ENCODE measurements at regions not wholly inside any gene's neighbourhood (a gene's known extent, or its start where the extent isn't known, plus 50 kb on each side); places are given as distances from the start of the nearest gene placed in this dataset.

- no peak for DNase-seq (ENCODE audit: low read depth in 4 of 4, low spot score in 3 of 4)
Measured at GRCh38 chr1:234729561-234730474, 119.8 kb upstream of the IRF2BP2 start.

GRCh38 chr1:234728740-234729139 is 118.8 kb upstream of the IRF2BP2 start:
- no peak for DNase-seq (ENCODE audit: low read depth in 4 of 4, low spot score in 3 of 4)

- DNase-seq (ENCODE audit: low read depth in 4 of 4, low spot score in 3 of 4) = no peak
Measured at GRCh38 chr1:234727018-234727940, 117.3 kb upstream of the IRF2BP2 start.

GRCh38 chr1:234726359-234726943 is 116.5 kb upstream of the IRF2BP2 start:
- DNase-seq (ENCODE audit: low read depth in 4 of 4, low spot score in 3 of 4) = no peak

GRCh38 chr1:234725177-234726132 is 115.5 kb upstream of the IRF2BP2 start:
- no peak for DNase-seq (ENCODE audit: low read depth in 4 of 4, low spot score in 3 of 4)

GRCh38 chr1:234724516-234725176 is 114.7 kb upstream of the IRF2BP2 start:
- DNase-seq (ENCODE audit: low read depth in 4 of 4, low spot score in 3 of 4) = no peak

- DNase-seq (ENCODE audit: low read depth in 4 of 4, low spot score in 3 of 4) = no peak
Measured at GRCh38 chr1:234722904-234723720, 113.1 kb upstream of the IRF2BP2 start.

- DNase-seq (ENCODE audit: low read depth in 4 of 4, low spot score in 3 of 4) = no peak
Measured at GRCh38 chr1:234722270-234722704, 112.3 kb upstream of the IRF2BP2 start.

- peak in 1 of 4 donors; percentile 77 for DNase-seq (ENCODE audit: low read depth in 4 of 4, low spot score in 3 of 4)
Measured at GRCh38 chr1:234721476-234722269, 111.7 kb upstream of the IRF2BP2 start.

- DNase-seq (ENCODE audit: low read depth in 4 of 4, low spot score in 3 of 4) = no peak
Measured at GRCh38 chr1:234720709-234721441, 110.9 kb upstream of the IRF2BP2 start.

GRCh38 chr1:234719454-234720251 is 109.7 kb upstream of the IRF2BP2 start:
- DNase-seq (ENCODE audit: low read depth in 4 of 4, low spot score in 3 of 4) = no peak

GRCh38 chr1:234718496-234719453 is 108.8 kb upstream of the IRF2BP2 start:
- DNase-seq (ENCODE audit: low read depth in 4 of 4, low spot score in 3 of 4) = no peak

- DNase-seq (ENCODE audit: low read depth in 4 of 4, low spot score in 3 of 4) = no peak
Measured at GRCh38 chr1:234716908-234717375, 107.0 kb upstream of the IRF2BP2 start.

- DNase-seq (ENCODE audit: low read depth in 4 of 4, low spot score in 3 of 4) = no peak
Measured at GRCh38 chr1:234715252-234716014, 105.5 kb upstream of the IRF2BP2 start.
